G401 (cell line): ENCODE measurements at regions not wholly inside any gene's neighbourhood (a gene's known extent, or its start where the extent isn't known, plus 50 kb on each side); places are given as distances from the start of the nearest gene placed in this dataset.

Experiments
- DNase-seq: peaks from one replicate; pipeline ENCODE4 v3.0.0-alpha.2; 2015; ENCODE audit warnings: low spot score
- in situ Hi-C: cut with HindIII; loops from 2 replicates; pipeline ENCODE4 v1.10.0; 2016; ENCODE audit warnings: low sequenced_read_pairs, mixed read lengths

DNA sequence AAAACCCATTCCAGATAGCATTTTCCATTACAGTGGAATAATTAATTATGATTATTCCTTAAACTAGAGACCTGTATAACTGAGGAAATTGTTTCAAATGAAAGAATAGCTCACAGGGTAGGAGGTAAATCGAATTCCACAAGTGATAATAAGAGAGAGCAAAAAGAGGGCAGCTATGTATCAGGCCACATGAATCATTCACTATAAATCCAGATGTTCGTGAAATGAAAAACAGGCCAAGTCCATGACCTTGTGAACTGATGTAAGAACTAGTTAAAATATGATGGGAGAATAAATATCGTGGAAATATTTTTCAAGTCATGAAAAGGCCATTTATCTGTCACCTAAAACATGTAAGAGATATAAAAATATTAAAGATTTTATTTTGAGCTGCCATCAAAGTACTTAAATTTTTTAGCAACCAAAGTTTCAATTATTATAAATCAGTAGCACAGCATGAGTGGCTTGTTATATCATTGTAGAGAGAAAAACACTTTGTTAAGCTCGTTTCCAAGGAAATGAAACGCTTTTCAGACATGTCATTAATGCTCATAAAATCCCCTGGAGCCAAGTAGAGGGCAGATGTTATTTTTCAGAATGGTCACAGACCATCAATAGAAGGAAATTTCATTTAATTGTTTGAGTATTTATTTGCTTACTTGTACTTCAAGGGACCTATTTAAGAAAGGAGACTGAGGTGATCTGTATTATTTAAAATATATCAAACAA is 120.6 kb upstream of the CDKN3 start:
- in situ Hi-C loops, result no loop called here
- DNase-seq, result no peak

DNA sequence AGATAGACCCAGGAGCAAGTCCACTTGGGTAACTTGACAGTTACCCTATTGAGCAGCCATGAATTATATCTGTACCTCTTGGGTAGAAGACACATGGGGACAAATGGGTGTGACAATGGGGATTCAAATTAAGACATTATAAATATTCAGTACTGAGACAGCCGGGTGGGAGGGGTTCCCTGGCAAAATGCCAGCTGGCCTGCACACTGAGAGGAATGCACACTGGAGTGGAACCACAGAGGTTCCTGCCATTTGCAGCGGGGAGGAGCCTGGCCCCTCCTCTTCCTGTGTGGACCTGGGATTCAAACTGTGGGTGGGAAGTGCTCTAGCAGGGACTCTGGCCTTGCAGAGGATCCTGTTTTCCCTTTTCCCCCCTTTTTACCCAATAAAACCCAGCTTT is 118.7 kb upstream of the CDKN3 start:
- no peak for DNase-seq
- in situ Hi-C loops, result no loop called here

DNA sequence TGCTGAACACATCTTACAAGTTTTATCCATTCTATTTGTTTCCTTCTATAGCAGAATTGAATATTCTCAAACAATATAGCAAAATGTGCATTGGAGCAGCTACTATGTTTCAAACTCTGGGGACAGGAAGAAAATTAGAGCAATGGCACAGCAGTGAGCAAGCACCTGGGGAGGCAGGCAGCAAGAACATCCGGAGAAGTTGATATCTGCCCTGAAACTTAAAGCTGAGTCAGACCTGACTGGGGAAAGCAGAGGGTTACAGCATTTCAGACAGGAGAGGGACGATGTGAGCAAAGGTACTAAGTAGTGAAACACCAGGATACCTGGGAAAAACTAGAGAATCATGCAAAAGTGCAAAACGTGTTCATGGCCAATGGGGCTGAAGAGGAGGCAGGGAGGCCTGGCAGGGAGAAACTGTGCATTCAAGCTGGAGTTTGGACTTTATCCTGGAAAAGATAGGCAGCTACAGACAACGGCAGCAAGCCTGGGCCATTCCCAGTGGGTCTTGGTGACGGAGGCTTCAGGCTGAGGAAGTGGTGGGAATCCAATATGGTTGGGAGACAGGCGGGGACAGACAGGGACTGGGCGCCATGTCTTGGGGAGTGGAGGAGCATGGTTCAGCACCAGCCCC is 118.0 kb upstream of the CDKN3 start:
- DNase-seq, result no peak
- in situ Hi-C loops, result no loop called here

DNA sequence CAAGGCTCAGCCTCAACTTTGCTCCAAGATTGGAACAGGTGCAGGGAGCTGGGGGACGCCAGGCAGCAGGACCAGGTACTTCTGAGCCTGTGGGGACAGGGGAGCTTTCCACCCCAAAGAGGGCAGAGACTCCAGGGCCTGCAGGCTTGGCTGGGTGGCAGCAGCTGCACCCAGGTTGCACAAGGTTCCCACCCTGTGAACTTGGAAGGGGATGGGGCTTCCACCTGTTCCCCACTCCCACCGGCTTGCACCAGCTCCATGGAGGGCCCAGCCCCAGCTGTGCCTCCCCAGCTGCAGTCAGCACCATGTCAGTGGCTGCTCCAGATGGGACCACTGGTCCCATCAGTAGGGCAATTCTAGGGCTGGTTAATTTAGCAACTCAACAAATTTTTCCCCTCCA is 114.0 kb upstream of the CDKN3 start:
- DNase-seq, result no peak

DNA sequence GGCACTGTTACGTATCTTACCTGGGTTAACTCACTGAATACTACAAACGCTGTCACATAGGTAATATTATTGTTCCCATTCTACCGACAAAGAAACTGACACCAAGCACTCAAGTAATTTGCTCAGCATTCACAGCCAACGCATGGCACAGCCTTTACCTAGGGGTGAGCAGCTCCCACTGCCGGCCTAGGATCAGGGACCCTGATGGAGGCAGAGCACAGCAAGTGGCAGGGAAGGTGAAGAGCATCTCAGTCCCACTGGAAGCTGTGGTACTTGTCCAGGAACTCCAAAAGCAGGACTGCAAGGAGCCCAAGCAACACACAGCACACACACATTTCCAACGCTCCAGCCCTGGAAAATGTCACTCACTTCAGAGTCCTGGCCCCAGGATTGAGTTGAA is 111.8 kb upstream of the CDKN3 start:
- in situ Hi-C loops, result no loop called here
- no peak for DNase-seq

More for the DNA sequence above, 114.0 kb upstream of the CDKN3 start:
- in situ Hi-C loops, result no loop called here

DNA sequence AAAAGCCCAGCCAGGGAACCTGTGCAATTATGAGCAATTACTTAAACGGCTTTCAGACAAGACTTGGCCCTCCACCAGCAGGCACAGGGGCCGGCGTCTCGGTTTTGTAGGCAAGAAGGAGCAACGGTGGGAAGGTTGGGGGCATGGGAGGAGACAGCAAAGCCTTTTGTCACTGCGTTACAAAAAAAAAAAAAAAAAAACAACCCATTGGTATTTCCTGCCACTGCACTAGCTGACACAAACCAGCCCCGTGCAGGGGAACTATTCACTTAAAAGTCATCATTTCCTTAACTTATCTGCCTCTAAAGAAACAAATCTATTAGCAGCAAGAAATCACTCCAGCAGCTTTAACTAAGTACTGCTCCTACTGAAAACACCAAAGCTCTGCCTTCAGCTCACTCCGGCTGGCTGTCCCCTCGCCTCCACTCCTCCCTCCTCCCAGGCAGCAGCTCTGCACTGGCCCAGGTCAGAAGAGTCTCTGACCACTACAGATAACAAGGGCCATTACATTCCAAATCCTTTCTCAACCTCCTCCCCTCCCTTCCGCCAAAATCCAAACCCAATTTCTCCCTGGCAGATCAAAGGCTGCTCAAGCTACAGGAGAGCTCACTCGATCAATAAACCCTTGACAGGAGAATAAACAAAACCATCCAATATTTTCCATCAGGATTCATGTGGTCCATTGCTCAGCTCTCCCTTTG is 105.2 kb upstream of the CDKN3 start:
- in situ Hi-C loops, result no loop called here
- peak; percentile 68 for DNase-seq

DNA sequence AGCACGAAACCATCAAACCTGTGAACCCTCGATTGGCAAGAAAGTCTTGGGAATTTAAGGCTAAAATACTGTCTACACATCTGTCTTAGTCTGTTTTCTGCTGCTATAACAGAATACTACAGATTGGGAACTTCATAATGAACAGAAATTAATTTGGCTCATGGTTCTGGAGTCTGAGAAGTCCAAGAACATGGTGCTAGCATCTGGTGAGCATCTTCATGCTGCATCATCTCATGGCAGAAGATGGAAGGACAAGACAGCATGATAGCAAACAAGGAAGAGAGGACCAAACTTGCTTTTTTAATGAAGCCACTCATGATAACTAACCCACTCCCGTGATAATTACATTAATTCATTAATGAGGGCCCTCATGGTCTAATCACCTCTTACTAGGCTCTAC is 102.0 kb upstream of the CDKN3 start:
- DNase-seq, result no peak
- in situ Hi-C loops, result no loop called here

DNA sequence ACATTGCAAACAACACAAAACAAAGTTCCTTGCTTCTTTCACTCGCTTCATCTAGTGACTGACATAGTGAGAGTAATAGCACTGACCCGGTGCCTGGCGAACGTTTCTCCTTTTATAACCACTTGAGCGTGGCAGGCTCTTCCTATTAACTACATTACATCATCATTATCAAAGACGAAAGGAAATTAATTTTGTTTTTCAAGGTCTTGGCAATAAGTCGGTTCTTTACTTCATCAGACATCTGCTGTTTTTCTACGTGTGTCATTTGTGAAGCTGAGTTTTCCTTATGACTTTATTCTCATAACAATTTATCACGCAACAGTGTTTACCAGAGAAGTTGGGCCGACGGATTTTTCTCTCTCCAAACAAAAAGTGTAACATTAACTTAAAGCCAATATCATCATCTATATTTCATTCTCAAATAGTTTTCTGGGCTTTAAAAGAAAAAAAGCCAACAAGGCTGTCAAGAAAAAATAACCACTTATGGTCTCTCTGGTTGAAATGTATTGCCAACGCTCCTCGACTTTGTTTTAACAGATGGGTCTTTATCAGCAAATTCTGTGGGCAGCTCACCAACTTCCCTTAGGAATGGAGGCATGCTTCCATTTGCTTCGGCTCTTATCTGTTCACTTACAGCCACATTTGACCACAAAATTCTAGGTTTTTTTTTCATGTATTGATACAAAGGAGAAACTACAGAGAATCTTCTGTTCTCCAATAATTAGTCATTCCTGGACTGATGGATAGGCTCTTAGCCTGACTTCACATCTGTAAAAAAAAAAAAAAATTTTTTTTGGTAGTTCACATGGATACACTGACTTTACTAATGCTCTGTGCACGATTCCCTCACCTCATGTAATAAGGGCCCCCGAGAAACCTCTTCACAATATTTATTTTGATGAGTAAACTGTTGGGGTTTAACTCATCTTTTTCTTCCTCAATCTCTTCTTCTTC is 97.1 kb upstream of the CDKN3 start:
- DNase-seq, result no peak
- in situ Hi-C loops, result no loop called here

DNA sequence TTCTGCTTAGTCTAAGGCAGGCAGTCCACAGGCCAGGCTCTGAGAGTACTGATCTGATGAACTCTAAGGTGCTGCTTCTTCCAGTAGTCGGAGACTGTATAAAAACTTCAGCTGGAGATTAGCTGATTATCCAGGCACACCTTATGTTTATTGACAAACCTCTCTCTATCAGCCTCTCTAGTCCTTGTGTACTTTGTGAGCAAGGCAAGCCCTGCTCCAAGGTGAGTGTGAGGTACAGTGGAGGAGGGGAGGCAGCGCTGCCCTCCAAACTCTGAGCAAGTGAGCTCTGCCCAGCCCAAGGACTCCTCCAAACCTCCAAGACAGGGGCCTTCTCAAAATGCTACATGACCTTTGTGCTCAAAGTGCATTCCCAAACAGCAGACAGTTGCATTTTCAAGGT is 95.9 kb upstream of the CDKN3 start:
- DNase-seq, result no peak
- in situ Hi-C loops, result no loop called here

DNA sequence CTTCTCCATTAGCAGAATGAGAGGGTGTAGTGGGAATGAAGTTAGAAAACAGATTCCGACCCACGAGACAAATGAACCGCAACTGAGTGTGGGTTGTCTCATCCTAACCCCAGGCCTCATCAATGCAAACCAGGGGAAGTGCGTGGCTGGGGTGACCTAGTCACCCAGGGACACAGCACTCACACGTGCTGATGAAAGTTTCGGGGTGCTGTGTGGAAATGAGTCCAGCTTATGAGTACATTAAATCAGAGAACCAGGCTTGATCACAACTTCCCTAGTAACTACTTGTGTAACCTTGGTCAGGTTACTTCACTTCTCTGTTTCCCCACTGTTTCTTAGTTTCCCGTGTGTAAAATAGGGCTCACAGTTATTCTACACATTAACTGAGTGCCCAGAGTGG is 95.4 kb upstream of the CDKN3 start:
- no peak for DNase-seq
- in situ Hi-C loops, result no loop called here

DNA sequence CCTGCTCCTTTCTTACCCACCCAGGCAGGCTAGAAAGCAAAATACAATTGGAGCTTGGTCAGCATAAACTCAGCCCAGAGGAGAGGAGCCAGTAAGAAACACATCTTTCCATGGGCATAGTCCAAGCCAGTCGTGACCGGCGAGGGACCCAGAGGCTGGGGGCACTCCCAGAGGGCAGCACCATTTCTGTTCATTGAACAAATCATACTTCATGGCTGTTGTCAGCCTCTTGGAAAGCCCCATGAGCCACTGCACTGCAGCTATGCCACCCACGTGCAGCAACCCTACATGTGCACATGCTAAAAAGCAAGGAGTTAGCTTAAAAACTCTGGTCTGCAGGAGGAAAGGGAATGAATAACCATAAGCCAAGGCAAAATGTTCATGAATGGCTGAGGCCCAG is 90.0 kb upstream of the CDKN3 start:
- no peak for DNase-seq
- in situ Hi-C loops, result no loop called here

DNA sequence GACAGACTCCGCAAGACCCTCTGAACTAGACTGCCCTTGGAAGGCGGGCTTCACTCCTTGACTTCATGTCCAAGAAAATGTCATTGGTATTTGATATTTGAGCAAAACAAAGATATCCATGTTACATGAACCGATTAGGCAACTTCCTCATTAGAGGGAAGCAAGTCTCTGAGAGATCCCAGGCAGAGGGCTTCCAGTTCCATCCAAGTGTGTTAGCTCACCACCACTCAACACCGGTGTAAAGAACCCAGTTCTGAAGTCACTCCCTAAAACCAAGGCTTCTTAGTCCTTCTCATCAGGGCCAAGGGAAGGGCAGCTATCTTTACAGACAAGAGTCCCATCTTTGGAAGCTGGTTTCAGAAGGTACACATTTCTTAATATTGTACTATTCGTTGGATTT is 87.2 kb upstream of the CDKN3 start:
- in situ Hi-C loops, result no loop called here
- no peak for DNase-seq

DNA sequence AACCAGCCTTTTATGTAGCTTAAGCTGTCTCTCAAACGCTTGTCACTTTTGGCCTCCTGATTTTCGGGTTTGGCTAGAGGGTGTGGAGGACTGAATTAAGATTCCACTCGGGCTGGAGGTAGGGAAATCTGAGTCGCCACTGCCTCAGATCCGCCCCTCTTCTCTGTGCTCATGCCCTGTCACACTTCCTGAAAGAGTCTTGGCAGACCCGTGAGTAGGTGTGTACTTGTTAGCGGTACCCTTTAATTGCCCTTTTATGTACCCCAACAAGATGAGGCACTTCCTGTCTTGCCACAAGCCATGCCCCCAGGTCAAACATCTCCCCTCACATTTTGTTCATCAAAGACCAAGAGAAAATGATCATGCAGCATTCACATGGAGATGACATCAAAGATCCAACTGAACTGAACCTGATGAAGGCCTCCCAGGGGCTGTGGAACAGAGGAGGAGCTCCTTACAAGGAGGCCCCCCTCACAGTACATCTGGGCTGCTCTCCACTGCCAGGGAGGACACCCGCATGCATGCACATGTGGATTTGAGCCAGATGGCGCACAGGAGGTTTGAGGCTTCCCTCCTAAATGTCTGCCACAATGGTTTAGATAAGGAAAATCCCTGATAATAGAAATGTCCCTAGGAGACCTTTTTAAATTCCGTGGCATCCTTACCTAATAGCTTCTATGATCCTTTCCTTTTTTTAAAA is 86.5 kb upstream of the CDKN3 start:
- no peak for DNase-seq
- in situ Hi-C loops, result no loop called here

DNA sequence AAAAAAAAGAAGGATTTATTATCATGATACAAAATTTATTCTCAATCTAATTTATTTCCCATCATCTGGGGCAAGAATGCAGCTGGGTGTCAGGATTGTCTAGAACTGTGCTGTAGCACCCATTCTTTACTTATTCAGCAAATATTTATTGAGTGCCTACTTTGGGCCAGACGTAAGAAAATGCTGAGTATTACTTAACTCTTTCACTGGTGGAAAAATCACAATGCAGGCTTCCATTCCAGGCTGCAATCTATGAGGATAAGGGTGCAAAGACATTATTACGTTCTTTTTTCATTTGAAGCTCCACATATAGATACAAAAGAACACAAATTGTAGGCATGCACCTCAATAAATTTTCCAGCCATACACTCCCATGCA is 86.0 kb upstream of the CDKN3 start:
- DNase-seq, result no peak
- in situ Hi-C loops, result no loop called here

DNA sequence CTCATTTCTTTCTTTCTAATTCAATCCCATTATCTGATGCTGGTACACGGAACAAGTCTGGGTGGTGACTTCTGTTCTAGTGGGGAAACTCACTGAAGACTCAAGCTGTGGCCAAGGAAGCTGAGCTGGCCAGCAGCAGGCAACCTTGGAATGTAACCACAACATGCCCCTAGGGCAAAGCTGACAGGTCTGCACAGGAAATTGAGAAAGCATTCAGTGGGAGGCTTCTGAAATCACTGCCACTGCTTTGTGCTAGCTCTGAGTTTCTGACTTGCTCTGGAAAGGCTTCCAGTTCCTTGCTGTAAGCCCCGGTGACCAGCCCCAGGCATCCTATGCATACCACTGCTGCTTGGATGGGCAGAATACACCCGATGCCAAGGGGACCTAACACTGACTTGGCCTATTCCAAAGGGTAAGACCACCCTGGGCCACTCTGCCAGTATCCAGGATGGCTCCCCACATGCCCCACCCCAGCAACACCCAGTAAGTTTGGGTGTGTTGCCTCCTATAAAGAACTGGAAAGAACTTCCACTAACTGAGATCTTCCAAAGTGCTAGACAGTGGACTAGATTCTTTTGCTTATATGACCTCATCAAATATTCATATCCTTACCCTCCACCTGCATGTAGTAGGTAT is 84.5 kb upstream of the CDKN3 start:
- DNase-seq, result no peak

DNA sequence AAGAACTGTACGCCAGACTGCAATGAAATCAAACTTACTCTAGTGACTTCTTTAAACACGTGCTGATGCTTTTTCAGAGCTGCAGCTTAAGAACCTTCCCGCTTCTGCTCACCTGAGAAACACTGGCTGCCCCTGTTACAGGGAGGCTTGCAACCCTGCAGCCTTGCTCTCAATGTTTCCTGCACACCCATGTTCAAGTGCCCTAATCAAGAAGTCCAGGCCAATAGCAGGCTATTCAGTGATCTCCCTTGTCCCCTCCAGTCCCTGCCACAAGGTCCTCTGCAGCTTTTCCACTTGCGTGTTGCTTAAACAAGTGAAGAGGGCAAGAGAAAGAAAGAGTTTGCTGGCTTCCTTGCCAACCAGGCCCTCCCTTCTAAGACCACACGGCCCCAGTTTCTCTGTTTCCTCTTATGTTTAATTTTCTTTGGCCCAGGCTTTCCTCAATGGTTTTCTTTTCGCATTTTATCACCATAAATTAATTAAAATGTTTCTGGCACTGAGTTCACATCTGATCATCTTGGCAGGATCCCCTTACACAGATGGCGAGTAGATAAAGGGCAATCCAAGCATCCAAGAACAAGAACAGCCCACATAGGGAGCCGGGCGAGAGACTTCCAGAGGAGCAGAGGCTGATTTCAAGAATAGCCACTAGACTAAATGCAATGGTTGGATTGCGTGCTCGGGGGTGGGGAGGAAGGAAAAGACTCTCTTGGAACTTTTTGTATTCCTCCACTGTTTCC is 82.3 kb upstream of the CDKN3 start:
- in situ Hi-C loops, result no loop called here
- peak; percentile 77 for DNase-seq

More for the DNA sequence above, 84.5 kb upstream of the CDKN3 start:
- in situ Hi-C loops, result no loop called here

DNA sequence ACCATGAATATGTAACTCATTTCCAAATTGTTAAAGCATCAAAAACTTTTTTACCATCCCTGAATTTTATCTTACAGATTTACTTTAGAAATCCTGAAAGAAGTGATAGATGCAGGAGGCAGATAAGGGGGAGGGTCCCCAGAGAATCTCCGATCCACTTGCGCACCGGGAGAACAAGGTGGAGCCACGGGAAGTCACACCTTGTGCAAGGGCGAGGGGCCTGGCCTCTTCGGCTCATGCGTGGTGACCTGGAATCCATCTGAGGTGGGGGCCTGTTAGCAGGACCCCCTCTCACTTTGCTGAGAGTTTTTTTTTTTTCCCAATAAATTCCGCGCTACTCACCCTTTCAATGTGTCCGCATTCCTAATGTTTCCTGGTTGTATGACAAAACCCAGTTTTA is 80.2 kb upstream of the CDKN3 start:
- in situ Hi-C loops, result no loop called here
- no peak for DNase-seq

DNA sequence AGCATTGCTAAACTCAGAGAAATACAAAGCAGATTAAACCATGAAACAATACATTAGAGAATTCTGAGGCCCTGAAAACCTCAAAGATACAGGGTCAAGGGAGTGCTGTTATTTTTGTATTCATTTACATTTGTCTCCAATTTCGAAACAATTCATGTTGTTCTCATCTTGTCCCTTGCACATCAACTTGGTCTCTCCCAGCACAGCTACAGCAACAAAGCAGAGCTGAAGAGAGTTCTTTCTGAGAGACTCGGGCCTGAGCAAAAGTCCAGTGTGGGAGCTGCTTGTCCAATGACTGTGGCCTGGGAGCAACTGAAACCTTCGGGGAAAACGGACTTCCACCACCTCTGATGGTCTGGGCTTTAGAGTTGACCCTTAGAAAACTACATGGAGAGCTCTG is 79.4 kb upstream of the CDKN3 start:
- no peak for DNase-seq
- in situ Hi-C loops, result no loop called here
